WTC11 (cell line): ENCODE measurements at regions not wholly inside any gene's neighbourhood (a gene's known extent, or its start where the extent isn't known, plus 50 kb on each side); places are given as distances from the start of the nearest gene placed in this dataset.

ENCODE experiments used
- ATAC-seq: fragments of 200-7000 bp; cut with Tn5 transposase; 2 replicates; pipeline ENCODE4 v1.10.0; 2021; ENCODE audit warnings: mild to moderate bottlenecking, moderate library complexity
- CTCF ChIA-PET: fragments of 300-600 bp; sonication (Branson Sonifier 250); formaldehyde crosslinking; loops from one replicate; lab custom pipeline; 2021; ENCODE audit warnings: antibody characterized with exemption; lab: Charles Lee
- POLR2A ChIA-PET: fragments of 350-600 bp; sonication (Branson Sonifier 250); formaldehyde crosslinking; loops from one replicate; lab custom pipeline; 2021; ENCODE audit warnings: antibody characterized with exemption; lab: Charles Lee
- DNase-seq: peaks from one replicate; pipeline ENCODE4 v3.0.0; 2021; ENCODE audit warnings: low spot score
- H3K27ac Mint-ChIP-seq: 2 replicates; pipeline ENCODE4 v1.8.0; 2021; ENCODE audit warnings: mixed read lengths
- H3K27me3 Mint-ChIP-seq: 2 replicates; pipeline ENCODE4 v1.8.0; 2021; ENCODE audit warnings: low read depth, mild to moderate bottlenecking, moderate library complexity, mixed read lengths
- H3K36me3 Mint-ChIP-seq: 2 replicates; pipeline ENCODE4 v1.8.0; 2021; ENCODE audit warnings: mixed read lengths
- H3K4me1 Mint-ChIP-seq: 2 replicates; pipeline ENCODE4 v1.8.0; 2022; ENCODE audit warnings: mixed read lengths
- H3K4me3 Mint-ChIP-seq: 2 replicates; pipeline ENCODE4 v1.8.0; 2021; ENCODE audit warnings: mild to moderate bottlenecking, moderate library complexity, mixed read lengths
- H3K9me3 Mint-ChIP-seq: 2 replicates; pipeline ENCODE4 v1.8.0; 2021; ENCODE audit warnings: mixed read lengths
- CBFB ChIP-seq: sonication (generic); formaldehyde crosslinking; IDR thresholded peaks from 2 replicates; pipeline ENCODE4 v1.8.1; 2022; ENCODE audit warnings: mild to moderate bottlenecking, low read depth, missing genetic modification reagents
- CDX4 ChIP-seq: fragments of 250-450 bp; sonication (Bioruptor Pico); IDR thresholded peaks from 2 replicates; pipeline ENCODE4 v1.9.0; 2021; ENCODE audit warnings: moderate library complexity, mild to moderate bottlenecking, inconsistent platforms, borderline replicate concordance
- CREM ChIP-seq: sonication (generic); formaldehyde crosslinking; IDR thresholded peaks from 2 replicates; pipeline ENCODE4 v1.8.1; 2022; ENCODE audit warnings: mild to moderate bottlenecking, missing genetic modification reagents, moderate library complexity
- GTF2I ChIP-seq: fragments of 250-450 bp; sonication (Bioruptor Pico); conservative IDR thresholded peaks from 2 replicates; pipeline ENCODE4 v1.4.0; 2021; ENCODE audit warnings: mild to moderate bottlenecking
- IRF1 ChIP-seq: sonication (generic); formaldehyde crosslinking; IDR thresholded peaks from 2 replicates; pipeline ENCODE4 v1.8.0; 2023; ENCODE audit warnings: missing genetic modification reagents
- MXD4 ChIP-seq: fragments of 250-450 bp; sonication (Bioruptor Pico); IDR thresholded peaks from 2 replicates; pipeline ENCODE4 v1.8.0; 2021; ENCODE audit warnings: mild to moderate bottlenecking, moderate library complexity, borderline replicate concordance
- MYBL2 ChIP-seq: sonication (generic); formaldehyde crosslinking; IDR thresholded peaks from 2 replicates; pipeline ENCODE4 v1.8.1; 2023; ENCODE audit warnings: mild to moderate bottlenecking, moderate library complexity, missing genetic modification reagents
- NR1H2 ChIP-seq: sonication (generic); formaldehyde crosslinking; IDR thresholded peaks from 2 replicates; pipeline ENCODE4 v1.9.0; 2021; ENCODE audit warnings: mild to moderate bottlenecking, moderate library complexity, missing genetic modification reagents
- OVOL2 ChIP-seq: fragments of 250-450 bp; sonication (Bioruptor Pico); IDR thresholded peaks from 2 replicates; pipeline ENCODE4 v1.9.0; 2021; ENCODE audit warnings: mild to moderate bottlenecking, borderline replicate concordance
- PREB ChIP-seq: sonication (generic); formaldehyde crosslinking; IDR thresholded peaks from 2 replicates; pipeline ENCODE4 v1.8.1; 2022; ENCODE audit warnings: mild to moderate bottlenecking, missing genetic modification reagents, moderate library complexity, borderline replicate concordance
- RORB ChIP-seq: fragments of 250-450 bp; sonication (Bioruptor Pico); IDR thresholded peaks from 2 replicates; pipeline ENCODE4 v1.9.0; 2021; ENCODE audit warnings: mild to moderate bottlenecking
- SMAD3 ChIP-seq: sonication (generic); formaldehyde crosslinking; IDR thresholded peaks from 2 replicates; pipeline ENCODE4 v1.8.0; 2022; ENCODE audit warnings: missing genetic modification reagents, mild to moderate bottlenecking, borderline replicate concordance
- SP1 ChIP-seq: sonication (generic); formaldehyde crosslinking; conservative IDR thresholded peaks from 2 replicates; pipeline ENCODE4 v1.8.1; 2022; ENCODE audit warnings: missing genetic modification reagents
- STAT6 ChIP-seq: sonication (generic); formaldehyde crosslinking; conservative IDR thresholded peaks from 2 replicates; pipeline ENCODE4 v1.8.1; 2023; ENCODE audit warnings: mild to moderate bottlenecking, low read depth, missing genetic modification reagents, moderate library complexity
- ZNF138 ChIP-seq: sonication (generic); formaldehyde crosslinking; conservative IDR thresholded peaks from 2 replicates; pipeline ENCODE4 v1.8.1; 2022; ENCODE audit warnings: mild to moderate bottlenecking, moderate library complexity, missing genetic modification reagents
- ZNF219 ChIP-seq: sonication (generic); formaldehyde crosslinking; IDR thresholded peaks from 2 replicates; pipeline ENCODE4 v1.8.0; 2023; ENCODE audit warnings: missing genetic modification reagents, mild to moderate bottlenecking, borderline replicate concordance
- ZNF317 ChIP-seq: sonication (generic); formaldehyde crosslinking; IDR thresholded peaks from 2 replicates; pipeline ENCODE4 v1.8.1; 2023; ENCODE audit warnings: low read depth, mild to moderate bottlenecking, moderate library complexity, missing genetic modification reagents, borderline replicate concordance
- TF ChIP-seq, protein P1 (sequence below): sonication (generic); formaldehyde crosslinking; conservative IDR thresholded peaks from 2 replicates; pipeline ENCODE4 v1.8.1; 2022; ENCODE audit warnings: mild to moderate bottlenecking, missing genetic modification reagents

GRCh38 chr4:189779281-189779980, 161.2 kb upstream of the FRG1 start:
- Mint-ChIP-seq H3K9me3 (peaks cover 72% of the 10 kb centered on the region), H3K36me3 (peaks cover 22% of the 10 kb centered on the region), H3K4me3 (no peak overlapping the region), H3K4me1 (no peaks in the 10 kb centered on the region; the same call in 1 of the 2 replicates), H3K27ac (no peak overlapping the region), H3K27me3 (peaks cover 4% of the 10 kb centered on the region; the same call in 1 of the 2 replicates)
- ATAC-seq (no peak), DNase-seq (no peak)
- no peak for TF ChIP-seq MXD4 (CRISPR knock-in tag)
- TF ChIP-seq MYBL2: no peak
- no peak for TF ChIP-seq IRF1 (CRISPR knock-in tag)
- TF ChIP-seq SMAD3 (CRISPR knock-in tag): no peak
- no peak for TF ChIP-seq ZNF317 (CRISPR knock-in tag)
- TF ChIP-seq CDX4 (CRISPR knock-in tag): no peak
- no peak for TF ChIP-seq ZNF138 (CRISPR knock-in tag)
- TF ChIP-seq ZNF219 (CRISPR knock-in tag): no peak
- no peak for TF ChIP-seq SP1 (CRISPR knock-in tag)
- TF ChIP-seq, protein P1, sequence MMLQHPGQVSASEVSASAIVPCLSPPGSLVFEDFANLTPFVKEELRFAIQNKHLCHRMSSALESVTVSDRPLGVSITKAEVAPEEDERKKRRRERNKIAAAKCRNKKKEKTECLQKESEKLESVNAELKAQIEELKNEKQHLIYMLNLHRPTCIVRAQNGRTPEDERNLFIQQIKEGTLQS (CRISPR knock-in tag): no peak
- no peak for TF ChIP-seq STAT6 (CRISPR knock-in tag)
- no peak for TF ChIP-seq OVOL2 (CRISPR knock-in tag)
- no peak for TF ChIP-seq GTF2I (CRISPR knock-in tag)
- TF ChIP-seq RORB (CRISPR knock-in tag): no peak
- ChIA-PET CTCF (interaction anchor here (1.3 kb wide), 1 partner anchor 14 kb away, joined by 6 read pairs; no protein-coding TSS in a partner anchor), POLR2A (no interaction called here)

GRCh38 chr4:189780391-189780790, 160.3 kb upstream of the FRG1 start:
- H3K4me1 Mint-ChIP-seq: no peaks in the 10 kb centered on the region; the same call in 1 of the 2 replicates
- TF ChIP-seq CREM (CRISPR knock-in tag) (no peak), GTF2I (CRISPR knock-in tag) (no peak)
- TF ChIP-seq, all 79 proteins: peak for 0
- Mint-ChIP-seq H3K36me3 (peaks cover 25% of the 10 kb centered on the region), H3K27me3 (peaks cover 4% of the 10 kb centered on the region; the same call in 1 of the 2 replicates), H3K9me3 (peaks cover 69% of the 10 kb centered on the region), H3K4me3 (no peak overlapping the region), H3K27ac (no peak overlapping the region)
- ATAC-seq (no peak), DNase-seq (no peak)
- ChIA-PET POLR2A (no interaction called here), CTCF (no interaction called here)

GRCh38 chr4:189784651-189785050, 156.0 kb upstream of the FRG1 start:
- Mint-ChIP-seq H3K4me3 (no peak overlapping the region), H3K27ac (no peak overlapping the region), H3K27me3 (peaks cover 6% of the 10 kb centered on the region), H3K9me3 (peaks cover 86% of the 10 kb centered on the region), H3K4me1 (no peaks in the 10 kb centered on the region; the same call in 1 of the 2 replicates), H3K36me3 (peaks cover 42% of the 10 kb centered on the region)
- ChIA-PET CTCF (no interaction called here), POLR2A (no interaction called here)
- no peak for TF ChIP-seq PREB (CRISPR knock-in tag)
- no peak for TF ChIP-seq CBFB (CRISPR knock-in tag)
- no peak for TF ChIP-seq NR1H2 (CRISPR knock-in tag)
- no peak for ATAC-seq
- no peak for DNase-seq
